Stimulated activated naive CD4-positive, alpha-beta T cell (primary cell): ENCODE measurements at regions not wholly inside any gene's neighbourhood (a gene's known extent, or its start where the extent isn't known, plus 50 kb on each side); places are given as distances from the start of the nearest gene placed in this dataset.

Source experiments
- DNase-seq, 6 experiments: peaks; one replicate each; lab custom pipeline; 2025; lab: John Stamatoyannopoulos, UW

- DNase-seq: no peak
Measured at GRCh38 chr2:136242687-136243277, 124.8 kb upstream of the CXCR4 start.

- no peak for DNase-seq
Measured at GRCh38 chr2:136242100-136242499, 124.2 kb upstream of the CXCR4 start.

- DNase-seq: peak in 1 of 6 experiments; percentile 54
Measured at GRCh38 chr2:136239079-136239685, 121.2 kb upstream of the CXCR4 start.

- peak in 4 of 6 experiments; percentile 16 to 67 (median 54) for DNase-seq
Measured at GRCh38 chr2:136238286-136239078, 120.5 kb upstream of the CXCR4 start.

- DNase-seq: no peak
Measured at GRCh38 chr2:136236019-136236418, 118.1 kb upstream of the CXCR4 start.

GRCh38 chr2:136235546-136235945, 117.6 kb upstream of the CXCR4 start:
- DNase-seq: no peak

- no peak for DNase-seq
Measured at GRCh38 chr2:136234261-136234660, 116.3 kb upstream of the CXCR4 start.

GRCh38 chr2:136233298-136233697, 115.3 kb upstream of the CXCR4 start:
- DNase-seq: no peak

GRCh38 chr2:136232456-136233172, 114.7 kb upstream of the CXCR4 start:
- DNase-seq: no peak

- no peak for DNase-seq
Measured at GRCh38 chr2:136230464-136230863, 112.5 kb upstream of the CXCR4 start.

- DNase-seq: no peak
Measured at GRCh38 chr2:136226903-136227302, 109.0 kb upstream of the CXCR4 start.

- peak in 3 of 6 experiments; percentile 17 to 35 (median 22) for DNase-seq
Measured at GRCh38 chr2:136225950-136226835, 108.2 kb upstream of the CXCR4 start.

GRCh38 chr2:136223274-136223673, 105.3 kb upstream of the CXCR4 start:
- no peak for DNase-seq

GRCh38 chr2:136222862-136223261, 104.9 kb upstream of the CXCR4 start:
- no peak for DNase-seq

GRCh38 chr2:136221026-136221425, 103.1 kb upstream of the CXCR4 start:
- DNase-seq: no peak

GRCh38 chr2:136219963-136220362, 102.0 kb upstream of the CXCR4 start:
- no peak for DNase-seq

GRCh38 chr2:136219341-136219740, 101.4 kb upstream of the CXCR4 start:
- no peak for DNase-seq

GRCh38 chr2:136217996-136218395, 100.0 kb upstream of the CXCR4 start:
- DNase-seq: no peak

- DNase-seq: no peak
Measured at GRCh38 chr2:136215908-136216472, 98.0 kb upstream of the CXCR4 start.

- DNase-seq: no peak
Measured at GRCh38 chr2:136215449-136215848, 97.5 kb upstream of the CXCR4 start.
